Chondrocyte (in vitro differentiated cells): ENCODE measurements at regions not wholly inside any gene's neighbourhood (a gene's known extent, or its start where the extent isn't known, plus 50 kb on each side); places are given as distances from the start of the nearest gene placed in this dataset.
"Not testable (repeated sequence)": the region's sequence is repeated elsewhere in the genome, so short reads cannot be mapped to it uniquely, and the experiment has no call there.

Source experiments
- DNase-seq: peaks from one replicate; pipeline ENCODE4 v3.0.0; 2021; ENCODE audit warnings: mixed read lengths, low spot score
- H3K27ac Mint-ChIP-seq: one replicate; pipeline ENCODE4 v1.8.0; 2021; ENCODE audit warnings: mild to moderate bottlenecking, moderate library complexity, mixed read lengths; ENCODE audit not compliant: unreplicated experiment
- H3K27me3 Mint-ChIP-seq: 2 replicates; pipeline ENCODE4 v1.8.0; 2021; ENCODE audit warnings: low read depth, mixed read lengths
- H3K36me3 Mint-ChIP-seq: 2 replicates; pipeline ENCODE4 v1.8.0; 2021; ENCODE audit warnings: low read depth, mixed read lengths
- H3K4me1 Mint-ChIP-seq: 2 replicates; pipeline ENCODE4 v1.8.0; 2021; ENCODE audit warnings: low read depth, mild to moderate bottlenecking, mixed read lengths
- H3K4me3 Mint-ChIP-seq: one replicate; pipeline ENCODE4 v1.8.0; 2021; ENCODE audit warnings: mild to moderate bottlenecking, moderate library complexity, mixed read lengths; ENCODE audit not compliant: unreplicated experiment
- H3K9me3 Mint-ChIP-seq: 2 replicates; pipeline ENCODE4 v1.8.0; 2021; ENCODE audit warnings: low read depth, mixed read lengths
- CTCF ChIP-seq: fragments of 200-600 bp; sonication (generic); IDR thresholded peaks from 2 replicates; pipeline ENCODE4 v1.5.0; 2021; ENCODE audit warnings: antibody characterized with exemption, mild to moderate bottlenecking, moderate library complexity

- no peaks in the 10 kb centered on the region for H3K4me1 Mint-ChIP-seq
- no peak overlapping the region for H3K27ac Mint-ChIP-seq
- no peaks in the 10 kb centered on the region for H3K36me3 Mint-ChIP-seq
- H3K27me3 Mint-ChIP-seq = no peaks in the 10 kb centered on the region
- TF ChIP-seq CTCF = no peak
- H3K9me3 Mint-ChIP-seq = peaks cover 2% of the 10 kb centered on the region
- no peak for DNase-seq
- no peak overlapping the region for H3K4me3 Mint-ChIP-seq
Measured at GRCh38 chr22:18731075-18731666, 119.5 kb upstream of the RIMBP3 start.

GRCh38 chr22:18730410-18730809, 118.7 kb upstream of the RIMBP3 start:
- not testable (repeated sequence) for H3K4me3 Mint-ChIP-seq, H3K36me3 Mint-ChIP-seq, H3K27ac Mint-ChIP-seq, H3K4me1 Mint-ChIP-seq, H3K9me3 Mint-ChIP-seq, H3K27me3 Mint-ChIP-seq
- DNase-seq = peak; percentile 85
